ENCODE measurements at regions not wholly inside any gene's neighbourhood (a gene's known extent, or its start where the extent isn't known, plus 50 kb on each side); places are given as distances from the start of the nearest gene placed in this dataset.
"Not testable (repeated sequence)": the region's sequence is repeated elsewhere in the genome, so short reads cannot be mapped to it uniquely, and the experiment has no call there.

- DNase-seq (no peak), ATAC-seq (no peak)
Measured at GRCh38 chr18:54662986-54663385, 71.9 kb downstream of the DYNAP start.

DNA sequence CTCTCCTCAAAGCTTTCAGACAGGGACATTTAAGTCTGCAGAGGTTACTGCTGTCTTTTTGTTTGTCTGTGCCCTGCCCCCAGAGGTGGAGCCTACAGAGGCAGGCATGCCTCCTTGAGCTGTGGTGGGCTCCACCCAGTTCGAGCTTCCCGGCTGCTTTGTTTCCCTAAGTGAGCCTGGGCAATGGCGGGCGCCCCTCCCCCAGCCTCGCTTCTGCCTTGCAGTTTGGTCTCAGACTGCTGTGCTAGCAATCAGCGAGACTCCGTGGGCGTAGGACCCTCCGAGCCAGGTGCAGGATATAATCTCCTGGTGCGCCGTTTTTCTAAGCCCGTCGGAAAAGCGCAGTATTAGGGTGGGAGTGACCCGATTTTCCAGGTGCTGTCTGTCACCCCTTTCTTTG is 78.7 kb downstream of the DYNAP start:
- DNase-seq, ATAC-seq: not testable (repeated sequence)

DNA sequence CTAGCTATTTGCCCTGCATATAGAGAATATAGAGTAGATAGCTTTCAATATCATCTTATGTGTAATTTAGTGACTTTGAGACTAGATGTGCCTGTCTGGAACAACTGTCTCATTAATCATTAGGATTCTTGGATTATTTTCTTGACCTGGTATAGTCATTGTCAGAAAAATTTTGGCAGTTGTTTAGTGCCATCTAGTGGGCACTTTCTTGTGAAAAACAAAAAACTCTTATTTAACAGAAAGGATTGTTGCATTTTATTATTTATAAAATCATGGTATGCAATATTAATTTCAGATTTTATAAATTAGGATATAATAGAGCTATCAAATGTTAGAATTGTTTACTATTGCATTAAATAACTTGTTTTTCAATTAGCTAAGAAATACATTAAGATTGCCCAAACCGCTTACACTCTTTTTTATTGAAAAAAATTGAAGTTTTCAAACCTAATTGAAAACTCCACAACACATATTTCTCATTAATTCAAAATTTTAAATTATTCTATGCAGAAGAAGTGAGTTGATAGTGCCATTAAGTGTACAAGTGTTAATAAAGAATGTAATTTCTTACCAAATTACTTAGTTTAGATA is 80.3 kb downstream of the DYNAP start:
- no peak for DNase-seq
- no peak for ATAC-seq

GRCh38 chr18:54672109-54672508 is 81.1 kb downstream of the DYNAP start:
- ATAC-seq (no peak), DNase-seq (no peak)

DNA sequence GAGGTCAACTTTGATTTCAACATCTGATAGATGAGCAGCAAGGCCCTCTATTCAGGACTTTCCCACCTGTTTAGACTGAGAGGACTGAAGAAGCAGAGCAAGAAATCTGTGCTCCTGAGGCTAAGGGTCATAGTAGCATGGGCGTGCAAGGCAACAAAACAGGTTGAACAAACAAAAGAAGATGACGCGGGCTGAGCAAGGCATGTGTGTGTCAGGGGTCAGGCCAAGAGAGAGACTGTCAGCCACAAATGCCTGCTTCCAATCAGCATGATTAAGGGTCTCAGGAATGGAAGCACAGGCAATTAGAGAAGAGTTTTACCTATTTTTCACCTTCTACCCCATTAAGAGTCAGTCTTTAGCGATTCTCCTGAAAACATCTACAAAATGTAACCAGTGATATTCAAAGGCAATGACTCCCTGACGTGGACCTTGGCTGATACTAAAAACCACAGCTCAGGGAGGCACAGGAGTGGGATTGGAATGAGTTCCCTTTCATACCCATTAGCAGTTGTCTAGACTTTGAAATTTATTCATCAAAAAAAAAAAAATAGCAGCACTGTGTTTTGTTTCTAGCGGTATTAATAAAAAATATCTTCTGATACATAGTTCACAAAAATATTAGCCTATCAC is 81.9 kb downstream of the DYNAP start:
- ATAC-seq = no peak
- no peak for DNase-seq

GRCh38 chr18:54673936-54674335 is 82.9 kb downstream of the DYNAP start:
- ATAC-seq (no peak), DNase-seq (no peak)

DNA sequence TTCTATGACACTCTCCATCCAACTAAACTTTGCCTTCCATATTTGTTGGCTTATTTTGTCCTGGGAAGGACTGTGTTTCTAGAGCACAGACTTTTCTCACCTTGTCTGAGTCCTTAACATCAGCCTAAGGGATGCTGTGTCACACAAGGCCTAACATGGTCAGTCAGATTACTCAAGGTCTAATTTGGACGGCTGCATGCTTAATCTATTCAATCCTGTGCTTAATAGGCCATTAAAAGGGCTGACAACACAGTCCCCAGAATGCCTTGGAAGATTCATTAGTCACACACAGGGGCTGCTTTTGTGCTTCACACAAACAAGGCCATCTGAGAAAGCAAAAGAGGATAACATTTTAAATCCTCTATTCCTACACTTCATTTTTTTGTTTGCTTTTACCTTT is 84.0 kb downstream of the DYNAP start:
- no peak for DNase-seq

DNA sequence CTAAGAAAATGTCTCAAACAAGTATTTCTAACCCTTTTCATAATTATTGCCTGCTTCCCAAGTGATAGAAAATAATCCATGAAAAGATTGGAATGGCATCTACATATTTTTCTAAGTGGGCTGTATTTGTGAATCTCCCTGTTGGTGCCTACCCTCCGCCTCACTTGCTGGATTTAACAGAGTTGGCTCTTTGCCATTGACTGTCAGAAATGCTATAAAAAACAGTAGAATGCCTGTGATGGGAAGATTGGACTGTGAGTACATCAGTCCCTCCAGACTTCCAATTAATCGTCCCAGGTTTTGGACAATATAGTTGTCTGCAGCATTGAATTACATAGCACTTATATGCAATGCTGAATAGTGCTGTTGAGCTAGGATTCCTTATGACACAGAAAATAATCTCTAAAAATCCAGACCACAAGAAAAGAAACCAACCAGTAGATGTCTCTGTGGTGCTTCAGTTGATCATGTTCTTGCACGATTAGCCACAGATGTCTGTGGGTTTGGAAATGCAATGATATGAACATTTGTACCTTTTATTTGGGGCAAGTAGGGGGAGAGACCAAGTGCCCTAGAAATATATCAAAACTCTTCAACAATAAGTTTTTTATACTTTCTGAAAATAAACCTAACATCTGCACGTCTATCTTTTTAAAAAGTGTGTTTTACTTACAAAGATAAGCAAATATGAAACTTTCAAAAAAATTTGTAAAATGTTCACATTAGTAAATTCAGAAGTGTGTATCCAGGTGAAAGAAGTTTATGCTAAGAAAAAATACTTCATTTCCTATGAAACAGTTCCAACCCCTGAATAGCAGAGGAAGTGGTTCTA is 88.5 kb downstream of the DYNAP start:
- no peak for DNase-seq
- no peak for ATAC-seq

More for the DNA sequence above, 84.0 kb downstream of the DYNAP start:
- no peak for ATAC-seq

- ATAC-seq (no peak), DNase-seq (no peak)
Measured at GRCh38 chr18:54684784-54685183, 93.7 kb downstream of the DYNAP start.

GRCh38 chr18:54689319-54689718 is 98.3 kb downstream of the DYNAP start:
- DNase-seq (no peak), ATAC-seq (no peak)

- ATAC-seq = no peak
- DNase-seq = no peak
Measured at GRCh38 chr18:54690198-54690597, 99.2 kb downstream of the DYNAP start.

- ATAC-seq = no peak
- no peak for DNase-seq
Measured at GRCh38 chr18:54692463-54692862, 101.4 kb downstream of the DYNAP start.

GRCh38 chr18:54696616-54697293 is 105.7 kb downstream of the DYNAP start:
- DNase-seq = no peak
- no peak for ATAC-seq

DNA sequence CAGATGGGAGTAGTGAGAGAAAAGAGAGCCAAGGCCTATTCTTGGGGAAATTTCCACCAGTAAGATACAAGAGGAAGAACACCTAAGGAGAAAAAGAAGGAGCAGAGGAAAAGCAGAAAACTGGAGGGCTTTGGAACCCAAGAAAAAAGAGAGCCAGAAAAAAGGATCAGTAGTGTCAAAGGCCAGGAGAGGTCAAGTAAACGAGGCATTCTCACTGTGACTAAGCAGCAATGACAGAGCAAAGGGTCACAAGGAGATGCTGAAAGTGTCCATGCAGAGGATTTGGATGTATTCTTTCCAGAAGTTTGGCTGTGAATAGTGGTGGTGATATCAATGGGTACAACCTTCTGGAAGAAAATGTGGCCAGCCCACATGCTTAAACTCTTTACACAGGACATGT is 109.5 kb downstream of the DYNAP start:
- ATAC-seq = no peak
- no peak for DNase-seq

GRCh38 chr18:54702686-54703085 is 111.6 kb downstream of the DYNAP start:
- no peak for ATAC-seq
- DNase-seq = no peak

GRCh38 chr18:54710074-54710899 is 118.0 kb upstream of the RAB27B start:
- no peak for ATAC-seq
- no peak for DNase-seq

DNA sequence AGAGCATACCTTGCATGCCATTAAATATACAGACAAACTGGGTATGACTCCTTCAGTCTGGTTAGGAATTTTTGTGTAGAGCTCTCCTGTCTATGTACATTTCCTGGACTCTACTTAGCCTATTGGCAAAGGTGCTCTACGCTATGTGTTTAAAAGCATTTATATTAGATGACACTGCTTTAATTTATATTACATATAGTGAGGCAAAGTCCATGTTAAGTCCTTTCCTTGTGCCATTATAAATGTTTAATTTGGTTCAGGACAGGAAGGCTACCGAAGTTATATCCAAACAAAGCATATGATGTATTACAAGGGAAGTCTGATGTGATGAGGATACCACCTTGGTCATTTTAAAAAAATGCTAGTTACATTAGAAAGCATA is 117.4 kb upstream of the RAB27B start:
- DNase-seq = no peak
- no peak for ATAC-seq

- DNase-seq = no peak
- no peak for ATAC-seq
Measured at GRCh38 chr18:54712306-54712705, 116.0 kb upstream of the RAB27B start.

- ATAC-seq (no peak), DNase-seq (no peak)
Measured at GRCh38 chr18:54712758-54713157, 115.5 kb upstream of the RAB27B start.

DNA sequence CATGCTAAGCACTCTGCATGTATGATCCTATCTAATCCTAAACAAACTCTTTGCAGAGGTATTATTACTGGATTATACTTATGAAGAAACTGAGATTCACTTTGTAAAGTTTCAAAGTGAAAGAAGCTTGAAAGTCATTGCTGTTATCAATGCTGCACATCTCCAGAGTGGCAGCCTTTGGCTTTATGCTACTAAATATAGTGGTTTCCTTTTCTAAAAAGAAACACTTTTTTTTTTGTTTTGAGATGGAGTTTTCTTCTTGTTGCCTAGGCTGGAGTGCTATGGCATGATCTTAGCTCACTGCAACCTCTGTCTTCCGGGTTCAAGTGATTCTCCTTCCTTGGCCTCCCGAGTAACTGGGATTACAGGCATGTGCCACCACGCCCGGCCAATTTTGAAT is 114.9 kb upstream of the RAB27B start:
- DNase-seq (no peak), ATAC-seq (no peak)

- ATAC-seq (no peak), DNase-seq (no peak)
Measured at GRCh38 chr18:54714851-54715250, 113.4 kb upstream of the RAB27B start.

- ATAC-seq = no peak
- DNase-seq = no peak
Measured at GRCh38 chr18:54716586-54716985, 111.7 kb upstream of the RAB27B start.
